HG03159 (cell line): ENCODE measurements at regions not wholly inside any gene's neighbourhood (a gene's known extent, or its start where the extent isn't known, plus 50 kb on each side); places are given as distances from the start of the nearest gene placed in this dataset.

Experiments
- ATAC-seq: cut with Tn5 transposase; IDR thresholded peaks from one replicate; pipeline ENCODE4 v1.9.1; 2021; ENCODE audit warnings: mild to moderate bottlenecking, moderate library complexity; ENCODE audit not compliant: unreplicated experiment

GRCh38 chr2:60652832-60653340, 99.4 kb upstream of the BCL11A start:
- no peak for ATAC-seq

- no peak for ATAC-seq
Measured at GRCh38 chr2:60657673-60658072, 98.4 kb upstream of the PAPOLG start.

- no peak for ATAC-seq
Measured at GRCh38 chr2:60659026-60659425, 97.0 kb upstream of the PAPOLG start.

GRCh38 chr2:60661073-60661738, 94.9 kb upstream of the PAPOLG start:
- ATAC-seq: no peak

GRCh38 chr2:60662781-60663180, 93.3 kb upstream of the PAPOLG start:
- no peak for ATAC-seq

- no peak for ATAC-seq
Measured at GRCh38 chr2:60671966-60672365, 84.1 kb upstream of the PAPOLG start.

- ATAC-seq: peak; percentile 99
Measured at GRCh38 chr2:60674524-60675165, 81.4 kb upstream of the PAPOLG start.

- no peak for ATAC-seq
Measured at GRCh38 chr2:60675301-60675700, 80.8 kb upstream of the PAPOLG start.

- no peak for ATAC-seq
Measured at GRCh38 chr2:60676706-60677330, 79.2 kb upstream of the PAPOLG start.

- no peak for ATAC-seq
Measured at GRCh38 chr2:60677356-60677755, 78.7 kb upstream of the PAPOLG start.

- ATAC-seq: no peak
Measured at GRCh38 chr2:60678551-60678950, 77.5 kb upstream of the PAPOLG start.

- no peak for ATAC-seq
Measured at GRCh38 chr2:60679036-60679780, 76.9 kb upstream of the PAPOLG start.

GRCh38 chr2:60693551-60693950, 62.5 kb upstream of the PAPOLG start:
- no peak for ATAC-seq

GRCh38 chr2:60695793-60696192, 60.3 kb upstream of the PAPOLG start:
- no peak for ATAC-seq

- no peak for ATAC-seq
Measured at GRCh38 chr2:60699617-60700016, 56.5 kb upstream of the PAPOLG start.

GRCh38 chr2:60706021-60706420, 50.0 kb upstream of the PAPOLG start:
- ATAC-seq: no peak
